Cardiac muscle cell (in vitro differentiated cells and primary cell): ENCODE measurements at regions not wholly inside any gene's neighbourhood (a gene's known extent, or its start where the extent isn't known, plus 50 kb on each side); places are given as distances from the start of the nearest gene placed in this dataset.
A peak's percentile ranks its signal among the peaks of the same experiment; 100 is the strongest.

Source experiments
- DNase-seq, 2 donors: peaks; one replicate each; pipeline versions ENCODE4 v3.0.0 to v3.0.0-alpha.2; 2010 to 2017; ENCODE audit warnings: low read depth in 1 of 2, low spot score in 1 of 2
- H3K27ac ChIP-seq: fragments of 200-600 bp; sonication (generic); 2 replicates; pipeline ENCODE4 v1.5.1; 2016
- H3K27me3 ChIP-seq: fragments of 200-600 bp; sonication (generic); 2 replicates; pipeline ENCODE4 v1.6.0; 2016; ENCODE audit warnings: control low read depth
- H3K36me3 ChIP-seq: fragments of 200-600 bp; sonication (generic); 2 replicates; pipeline ENCODE4 v1.5.1; 2016; ENCODE audit warnings: control low read depth
- H3K4me1 ChIP-seq: fragments of 200-600 bp; sonication (generic); 2 replicates; pipeline ENCODE4 v1.8.1; 2017; ENCODE audit warnings: low read depth, mild to moderate bottlenecking, mixed run types
- H3K4me3 ChIP-seq: fragments of 200-600 bp; sonication (generic); 2 replicates; pipeline ENCODE4 v1.5.1; 2016; ENCODE audit warnings: mild to moderate bottlenecking
- H3K9me3 ChIP-seq: fragments of 200-600 bp; sonication (generic); 2 replicates; pipeline ENCODE4 v1.5.1; 2017; ENCODE audit warnings: low read depth, mild to moderate bottlenecking, control low read depth
- TF ChIP-seq, protein P1 (sequence below): IDR thresholded peaks from 2 replicates; pipeline ENCODE4 v1.5.1; 2012; ENCODE audit warnings: low read depth, mild to moderate bottlenecking, low read length

DNA sequence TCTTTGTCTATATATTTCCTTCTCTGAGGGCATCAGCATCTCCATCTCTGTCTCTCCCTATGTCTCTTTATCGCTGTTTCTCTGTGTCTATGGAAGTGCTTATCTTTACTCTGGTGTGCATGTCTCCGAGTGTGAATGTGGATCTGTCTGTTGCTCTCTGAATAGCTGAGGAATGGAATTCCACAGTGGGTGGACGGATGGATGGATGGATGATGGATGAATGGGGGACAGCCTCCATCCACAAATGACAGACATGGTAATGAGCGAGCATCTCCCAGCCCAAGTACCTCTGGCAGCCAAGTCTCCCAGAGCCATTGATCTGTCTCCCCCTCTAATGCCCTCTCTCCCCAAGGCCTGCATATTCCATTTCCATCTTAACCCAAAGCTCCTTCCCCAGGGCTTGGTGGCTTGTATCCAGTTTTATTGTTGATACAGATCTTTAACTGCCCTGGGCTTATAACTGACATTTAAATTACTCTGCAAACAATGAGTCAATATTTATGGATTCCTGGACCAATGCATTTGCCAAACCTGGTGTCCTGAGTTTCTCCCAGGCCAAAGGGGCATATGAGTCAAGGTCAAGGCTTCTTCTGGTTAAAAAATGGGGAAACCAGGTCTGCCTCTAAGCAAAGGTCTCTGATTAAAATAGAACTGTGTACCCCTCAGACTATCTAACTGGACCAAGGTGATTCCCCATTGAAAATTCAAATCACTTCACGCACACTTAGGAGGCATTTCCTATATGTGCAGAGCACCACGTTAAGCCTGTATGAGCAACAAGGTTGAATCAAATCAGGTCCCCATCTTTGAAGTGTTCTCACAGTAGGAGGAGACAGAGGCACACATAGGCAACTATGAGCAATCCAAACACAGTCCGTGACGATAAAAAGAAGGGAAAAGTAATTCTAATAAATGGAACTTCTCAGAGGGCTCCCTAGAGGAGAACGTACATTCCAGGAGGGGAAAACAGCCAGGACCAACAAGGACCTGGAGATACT, 109.9 kb downstream of the TLE3 start:
- no peak for DNase-seq
- TF ChIP-seq, protein P1, sequence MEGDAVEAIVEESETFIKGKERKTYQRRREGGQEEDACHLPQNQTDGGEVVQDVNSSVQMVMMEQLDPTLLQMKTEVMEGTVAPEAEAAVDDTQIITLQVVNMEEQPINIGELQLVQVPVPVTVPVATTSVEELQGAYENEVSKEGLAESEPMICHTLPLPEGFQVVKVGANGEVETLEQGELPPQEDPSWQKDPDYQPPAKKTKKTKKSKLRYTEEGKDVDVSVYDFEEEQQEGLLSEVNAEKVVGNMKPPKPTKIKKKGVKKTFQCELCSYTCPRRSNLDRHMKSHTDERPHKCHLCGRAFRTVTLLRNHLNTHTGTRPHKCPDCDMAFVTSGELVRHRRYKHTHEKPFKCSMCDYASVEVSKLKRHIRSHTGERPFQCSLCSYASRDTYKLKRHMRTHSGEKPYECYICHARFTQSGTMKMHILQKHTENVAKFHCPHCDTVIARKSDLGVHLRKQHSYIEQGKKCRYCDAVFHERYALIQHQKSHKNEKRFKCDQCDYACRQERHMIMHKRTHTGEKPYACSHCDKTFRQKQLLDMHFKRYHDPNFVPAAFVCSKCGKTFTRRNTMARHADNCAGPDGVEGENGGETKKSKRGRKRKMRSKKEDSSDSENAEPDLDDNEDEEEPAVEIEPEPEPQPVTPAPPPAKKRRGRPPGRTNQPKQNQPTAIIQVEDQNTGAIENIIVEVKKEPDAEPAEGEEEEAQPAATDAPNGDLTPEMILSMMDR = no peak
- no peak overlapping the region for H3K4me3 ChIP-seq
- no peaks in the 10 kb centered on the region for H3K36me3 ChIP-seq
- H3K27ac ChIP-seq = no peak overlapping the region
- H3K27me3 ChIP-seq = peaks cover 36% of the 10 kb centered on the region
- H3K9me3 ChIP-seq = no peaks in the 10 kb centered on the region
- H3K4me1 ChIP-seq = no peaks in the 10 kb centered on the region

DNA sequence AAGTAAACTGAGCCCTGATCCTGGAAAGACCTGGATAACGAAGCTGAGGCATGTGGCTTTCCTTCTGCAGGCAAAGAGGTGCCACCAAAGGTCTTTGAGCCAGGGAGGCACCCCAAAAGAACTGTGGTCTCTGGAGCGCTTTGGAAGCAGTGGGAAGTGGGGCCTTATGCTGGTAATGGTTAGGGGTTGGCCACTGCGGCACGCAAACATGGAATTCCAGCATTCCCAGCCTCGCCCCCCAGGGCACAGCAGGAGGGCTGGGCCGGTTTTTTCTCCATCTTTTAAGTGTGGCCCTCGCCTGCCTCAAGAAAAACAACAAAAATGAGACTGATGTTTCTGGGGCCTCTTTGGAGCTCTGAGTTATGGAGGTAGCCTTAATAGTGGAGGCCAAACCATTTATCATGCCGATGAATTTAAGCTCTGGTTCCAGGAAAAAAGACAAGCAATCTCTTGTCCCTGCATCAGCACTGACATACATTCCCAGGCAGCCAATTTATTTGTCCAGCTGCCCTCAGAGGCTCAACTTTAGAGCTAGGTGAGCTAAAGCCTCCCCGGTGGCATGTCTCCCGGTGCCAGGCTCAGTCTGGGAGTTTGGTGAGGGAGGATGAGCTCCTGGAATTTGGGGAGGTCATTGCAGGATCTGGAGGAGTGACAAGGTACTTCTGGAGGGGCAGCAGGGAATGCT, 109.0 kb downstream of the TLE3 start:
- no peaks in the 10 kb centered on the region for H3K9me3 ChIP-seq
- H3K27me3 ChIP-seq = peaks cover 28% of the 10 kb centered on the region
- H3K4me3 ChIP-seq = no peak overlapping the region
- DNase-seq = no peak
- no peaks in the 10 kb centered on the region for H3K36me3 ChIP-seq
- TF ChIP-seq, protein P1 = no peak
- H3K4me1 ChIP-seq = no peaks in the 10 kb centered on the region
- no peak overlapping the region for H3K27ac ChIP-seq

DNA sequence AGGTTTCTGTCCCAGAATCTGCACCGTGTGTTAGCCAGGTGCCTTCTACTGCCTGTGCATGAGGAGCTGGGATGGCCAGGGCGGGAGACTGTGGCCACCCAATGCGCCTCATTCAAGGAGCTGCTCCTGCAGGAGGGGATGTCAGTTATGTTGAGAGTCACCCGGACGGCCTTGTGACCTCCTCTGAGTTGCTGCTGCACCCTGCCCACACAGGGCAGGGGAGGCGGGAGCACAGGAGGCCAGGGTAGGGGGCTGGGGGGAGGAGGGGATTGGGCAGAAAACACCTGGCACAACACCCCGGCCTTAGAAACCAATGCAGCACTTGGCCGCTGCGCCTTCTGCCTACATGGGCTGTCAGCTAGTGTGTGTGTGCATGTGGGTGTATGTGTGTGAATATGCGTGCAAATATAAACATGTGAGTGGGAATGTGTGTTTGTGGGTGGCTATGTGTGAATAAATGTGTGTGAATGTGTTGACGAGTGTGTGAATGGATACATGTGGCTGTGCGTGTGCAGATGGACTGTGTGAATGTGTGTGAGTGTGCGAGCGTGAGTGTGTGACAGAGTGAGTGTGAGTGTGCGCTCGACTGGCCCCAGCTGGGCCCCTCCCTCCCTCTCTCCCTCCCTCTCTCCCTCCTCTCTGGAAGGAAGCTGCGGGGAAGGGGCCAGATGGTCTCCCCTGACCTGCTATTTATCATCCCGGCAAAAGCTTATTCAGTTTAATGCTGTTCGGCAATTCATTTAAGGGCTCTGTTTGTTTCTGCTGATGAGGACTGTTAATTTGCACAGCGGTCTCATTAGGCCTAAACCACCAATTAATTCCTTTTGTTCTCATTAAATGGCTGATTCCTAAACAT, 106.9 kb downstream of the TLE3 start:
- no peaks in the 10 kb centered on the region for H3K9me3 ChIP-seq
- H3K27me3 ChIP-seq = peaks cover 21% of the 10 kb centered on the region
- no peak for DNase-seq
- H3K27ac ChIP-seq = no peak overlapping the region
- TF ChIP-seq, protein P1 = no peak
- H3K4me3 ChIP-seq = no peak overlapping the region
- H3K36me3 ChIP-seq = no peaks in the 10 kb centered on the region
- H3K4me1 ChIP-seq = no peaks in the 10 kb centered on the region

DNA sequence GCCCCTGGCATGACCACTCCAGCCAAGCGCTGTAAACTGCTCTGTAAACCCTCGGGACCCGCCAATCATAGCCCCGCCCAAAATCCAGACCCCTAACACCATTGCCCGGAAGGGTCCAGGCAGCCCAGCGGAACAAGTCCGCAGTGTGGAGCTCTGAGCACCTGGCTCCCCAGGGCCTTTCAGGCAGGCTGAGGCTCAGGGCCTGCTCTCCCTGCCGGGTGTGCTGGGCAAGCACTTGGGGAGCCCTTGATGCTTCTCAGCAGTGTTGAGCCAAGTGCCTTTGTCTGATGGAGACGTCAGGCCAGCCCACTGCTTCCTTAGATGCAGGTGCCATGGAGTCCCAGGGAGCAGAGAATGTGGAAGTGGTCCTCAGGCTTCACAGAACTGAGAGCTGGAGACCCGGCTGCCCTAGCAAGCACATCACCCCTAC, 106.2 kb downstream of the TLE3 start:
- no peaks in the 10 kb centered on the region for H3K36me3 ChIP-seq
- TF ChIP-seq, protein P1 = no peak
- no peaks in the 10 kb centered on the region for H3K9me3 ChIP-seq
- DNase-seq = no peak
- H3K4me1 ChIP-seq = no peaks in the 10 kb centered on the region
- no peak overlapping the region for H3K27ac ChIP-seq
- no peak overlapping the region for H3K4me3 ChIP-seq
- peaks cover 18% of the 10 kb centered on the region for H3K27me3 ChIP-seq

DNA sequence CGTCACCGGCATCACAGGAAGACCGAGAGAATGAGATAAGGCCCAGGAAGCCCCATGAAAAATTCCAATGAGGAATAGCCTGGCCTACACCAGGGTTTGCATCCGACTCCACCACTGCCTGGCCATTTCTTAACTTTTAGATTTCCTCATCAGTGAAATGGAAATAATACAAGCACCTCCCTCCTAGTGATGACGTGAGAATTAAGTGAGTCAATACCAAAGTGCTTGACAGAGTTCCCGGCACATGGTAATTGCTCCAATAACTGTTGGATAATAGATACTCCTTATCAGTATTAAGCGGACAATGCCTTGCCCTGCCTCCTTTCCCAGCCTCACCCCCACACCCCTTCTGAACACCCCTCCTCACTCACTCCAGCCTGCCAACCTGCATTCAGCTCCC, 105.4 kb downstream of the TLE3 start:
- Histone ChIP-seq H3K27ac (no peak overlapping the region), H3K4me3 (no peak overlapping the region), H3K9me3 (no peaks in the 10 kb centered on the region), H3K4me1 (no peaks in the 10 kb centered on the region), H3K36me3 (no peaks in the 10 kb centered on the region), H3K27me3 (peaks cover 10% of the 10 kb centered on the region)
- peak in 1 of 2 donors; percentile 68 for DNase-seq
- TF ChIP-seq, protein P1 = no peak
